Naive thymus-derived CD4-positive, alpha-beta T cell (primary cell): ENCODE measurements at regions not wholly inside any gene's neighbourhood (a gene's known extent, or its start where the extent isn't known, plus 50 kb on each side); places are given as distances from the start of the nearest gene placed in this dataset.

Experiments used
- ATAC-seq: fragments of 150-1000 bp; cut with Tn5 transposase; 2 replicates; pipeline ENCODE4 v1.10.0; 2021; ENCODE audit warnings: mild to moderate bottlenecking, moderate library complexity
- CTCF ChIA-PET: fragments of 350-600 bp; sonication (Branson Sonifier 250); formaldehyde crosslinking; loops from one replicate; lab custom pipeline; 2021; ENCODE audit warnings: antibody characterized with exemption; lab: Charles Lee
- POLR2A ChIA-PET: fragments of 350-600 bp; sonication (Branson Sonifier 250); formaldehyde crosslinking; loops from one replicate; lab custom pipeline; 2021; ENCODE audit warnings: antibody characterized with exemption, inconsistent platforms; lab: Charles Lee
- DNase-seq, 9 donors: peaks; one replicate each; pipeline versions ENCODE4 v3.0.0 to v3.0.0-alpha.2; 2020 to 2022; ENCODE audit warnings: mixed read lengths in 1 of 9
- H3K27ac ChIP-seq: one replicate; pipeline ENCODE4 v1.7.0; 2013; ENCODE audit warnings: mild to moderate bottlenecking, low read depth, low read length, moderate library complexity
- H3K27me3 ChIP-seq, 2 donors: one replicate each; pipeline ENCODE4 v1.7.0; 2013; ENCODE audit warnings: low read length in 2 of 2, mild to moderate bottlenecking in 2 of 2, moderate library complexity in 2 of 2; ENCODE audit not compliant: control insufficient read depth in 2 of 2, insufficient read depth in 2 of 2
- H3K36me3 ChIP-seq, 3 experiments: 1 replicate in 2 of 3; 2 replicates in 1 of 3; pipeline ENCODE4 v1.7.0; 2013; ENCODE audit warnings: low read length in 3 of 3, mild to moderate bottlenecking in 3 of 3, moderate library complexity in 1 of 3; ENCODE audit not compliant: insufficient read depth in 3 of 3, control insufficient read depth in 2 of 3
- H3K4me1 ChIP-seq, 2 donors: one replicate each; pipeline ENCODE4 v1.7.0; 2013; ENCODE audit warnings: low read length in 2 of 2, mild to moderate bottlenecking in 2 of 2, moderate library complexity in 1 of 2; ENCODE audit not compliant: control insufficient read depth in 2 of 2, insufficient read depth in 2 of 2
- H3K4me3 ChIP-seq: 2 replicates; pipeline ENCODE4 v1.7.0; 2013; ENCODE audit warnings: mild to moderate bottlenecking, low read length
- H3K9me3 ChIP-seq, 3 experiments: 1 replicate in 2 of 3; 2 replicates in 1 of 3; pipeline ENCODE4 v1.7.0; 2013; ENCODE audit warnings: low read length in 3 of 3; ENCODE audit not compliant: control insufficient read depth in 2 of 3
- H3K27ac Mint-ChIP-seq, 9 donors: one replicate each; pipeline ENCODE4 v1.8.0; 2020 to 2022; ENCODE audit warnings: mixed read lengths in 9 of 9, mild to moderate bottlenecking in 8 of 9, moderate library complexity in 5 of 9, inconsistent platforms in 2 of 9
- H3K27me3 Mint-ChIP-seq, 5 donors: one replicate each; pipeline ENCODE4 v1.8.0; 2021 to 2022; ENCODE audit warnings: mixed read lengths in 5 of 5, mild to moderate bottlenecking in 1 of 5
- H3K36me3 Mint-ChIP-seq, 5 donors: one replicate each; pipeline ENCODE4 v1.8.0; 2020 to 2022; ENCODE audit warnings: mixed read lengths in 5 of 5, mild to moderate bottlenecking in 3 of 5, inconsistent platforms in 1 of 5
- H3K4me1 Mint-ChIP-seq, 7 donors: one replicate each; pipeline ENCODE4 v1.8.0; 2020 to 2022; ENCODE audit warnings: mixed read lengths in 7 of 7, mild to moderate bottlenecking in 3 of 7, inconsistent platforms in 1 of 7
- H3K4me3 Mint-ChIP-seq, 10 donors: one replicate each; pipeline ENCODE4 v1.8.0; 2020 to 2022; ENCODE audit warnings: mild to moderate bottlenecking in 10 of 10, mixed read lengths in 10 of 10, moderate library complexity in 6 of 10, inconsistent platforms in 2 of 10
- H3K9me3 Mint-ChIP-seq, 11 donors: one replicate each; pipeline ENCODE4 v1.8.0; 2020 to 2022; ENCODE audit warnings: mixed read lengths in 11 of 11, mild to moderate bottlenecking in 4 of 11, inconsistent platforms in 1 of 11, moderate library complexity in 1 of 11
- intact Hi-C, 2 donors: fragments of 100-400 bp; cut with micrococcal nuclease; formaldehyde crosslinking; loops; one replicate each; pipeline ENCODE4 v1.15.1; 2023

DNA sequence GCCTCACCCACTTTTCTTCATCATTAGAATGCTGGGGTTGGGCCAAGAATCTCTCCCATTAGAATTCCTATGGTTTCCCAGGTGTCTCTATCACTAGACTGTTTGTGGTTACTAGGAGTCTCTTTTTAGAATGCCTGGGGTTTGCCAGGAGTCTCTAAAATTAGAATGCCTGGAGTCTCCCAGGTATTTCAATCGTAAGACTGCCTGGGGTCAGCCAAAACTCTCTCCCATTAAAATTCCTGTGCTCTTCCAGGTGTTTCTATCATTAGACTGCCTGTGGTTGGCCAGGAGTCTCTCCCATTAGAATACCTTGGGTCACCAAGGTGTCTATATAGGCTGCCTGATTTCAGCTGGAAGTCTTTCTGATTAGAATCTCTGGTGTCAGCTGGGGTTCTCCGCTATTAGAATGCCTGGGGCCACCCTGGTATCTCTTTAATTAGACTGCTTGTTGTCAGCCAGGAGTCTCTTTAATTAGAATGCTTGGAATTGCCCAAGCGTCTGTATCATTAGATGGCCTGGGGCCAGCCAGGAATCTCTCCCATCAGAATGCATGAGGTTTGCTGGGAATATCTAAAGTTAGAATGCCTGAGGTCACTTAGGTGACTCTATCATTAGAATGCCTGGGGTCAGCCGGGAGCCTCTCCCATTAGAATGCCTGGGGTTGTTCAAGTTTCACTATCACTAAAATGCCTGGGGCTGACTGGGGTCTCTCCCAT, 1479.2 kb downstream of the UQCRFS1 start:
- Histone ChIP-seq H3K27me3 (no peaks in the 10 kb centered on the region), H3K4me3 (no peak overlapping the region), H3K27ac (no peak overlapping the region), H3K36me3 (no peaks in the 10 kb centered on the region), H3K4me1 (no peaks in the 10 kb centered on the region), H3K9me3 (peaks cover 0 to 64% (median 0%) of the 10 kb centered on the region in 3 experiments)
- CTCF ChIA-PET, result no interaction called here
- H3K36me3 Mint-ChIP-seq, result peaks cover 4 to 63% (median 46%) of the 10 kb centered on the region in 5 donors
- intact Hi-C loops, result no loop called here
- peaks cover 5 to 93% (median 38%) of the 10 kb centered on the region in 11 donors for H3K9me3 Mint-ChIP-seq
- no peaks in the 10 kb centered on the region for H3K27me3 Mint-ChIP-seq
- H3K27ac Mint-ChIP-seq, result no peak overlapping the region
- POLR2A ChIA-PET, result no interaction called here
- no peak for DNase-seq
- ATAC-seq, result no peak
- no peak overlapping the region for H3K4me3 Mint-ChIP-seq
- no peaks in the 10 kb centered on the region for H3K4me1 Mint-ChIP-seq

DNA sequence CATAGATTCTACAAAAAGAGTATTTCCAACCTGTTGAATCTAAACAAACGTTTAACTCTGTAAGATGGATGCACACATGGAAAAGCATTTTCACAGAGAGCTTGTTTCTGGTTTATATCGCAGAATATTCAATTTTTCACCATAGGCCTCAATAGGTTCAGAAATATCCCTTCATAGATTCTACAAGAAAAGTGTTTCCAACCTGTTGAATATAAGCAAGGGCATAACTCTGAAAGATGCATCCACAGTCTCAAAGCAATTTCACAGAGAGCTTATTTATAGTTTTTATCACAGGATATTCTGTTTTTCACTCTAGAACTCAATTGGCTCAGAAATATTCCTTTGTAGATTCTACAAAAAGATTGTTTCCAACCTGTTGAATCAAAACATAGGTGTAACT, 1483.6 kb downstream of the UQCRFS1 start:
- H3K36me3 ChIP-seq, result no peaks in the 10 kb centered on the region
- ATAC-seq (no peak), DNase-seq (no peak)
- peaks cover 0 to 41% (median 0%) of the 10 kb centered on the region in 3 experiments for H3K9me3 ChIP-seq
- intact Hi-C loops, result no loop called here
- Mint-ChIP-seq H3K4me3 (no peak overlapping the region), H3K9me3 (peaks cover 0 to 92% (median 22%) of the 10 kb centered on the region in 11 donors), H3K27me3 (no peaks in the 10 kb centered on the region), H3K36me3 (peaks cover 0 to 32% (median 18%) of the 10 kb centered on the region in 5 donors), H3K27ac (no peak overlapping the region), H3K4me1 (no peaks in the 10 kb centered on the region)
- ChIA-PET POLR2A (no interaction called here), CTCF (no interaction called here)
- no peak overlapping the region for H3K4me3 ChIP-seq
- no peak overlapping the region for H3K27ac ChIP-seq
- no peaks in the 10 kb centered on the region for H3K27me3 ChIP-seq
- H3K4me1 ChIP-seq, result no peaks in the 10 kb centered on the region

DNA sequence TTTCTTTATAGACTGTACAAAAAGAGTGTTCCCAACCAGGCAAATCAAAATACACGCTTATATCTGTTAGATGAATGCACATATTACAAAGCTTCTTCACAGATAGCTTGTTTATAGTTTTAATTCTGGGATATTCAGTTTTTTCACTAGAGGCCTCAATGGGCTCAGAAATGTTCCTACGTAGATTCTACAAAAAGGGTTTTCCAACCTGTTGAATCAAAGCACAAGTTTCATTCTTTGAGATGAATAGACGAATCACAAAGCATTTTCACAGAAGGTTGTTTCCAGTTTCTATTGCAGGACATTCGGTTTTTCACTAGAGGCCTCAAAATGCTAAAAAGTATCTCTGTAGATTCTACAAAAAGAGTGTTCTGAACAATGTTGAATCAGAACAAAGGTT, 1490.3 kb downstream of the UQCRFS1 start:
- Mint-ChIP-seq H3K9me3 (peaks cover 4 to 98% (median 38%) of the 10 kb centered on the region in 11 donors), H3K27me3 (no peaks in the 10 kb centered on the region), H3K4me3 (no peak overlapping the region), H3K36me3 (peaks cover 0 to 14% (median 0%) of the 10 kb centered on the region in 5 donors), H3K27ac (no peak overlapping the region), H3K4me1 (no peaks in the 10 kb centered on the region)
- no peak overlapping the region for H3K27ac ChIP-seq
- no peak overlapping the region for H3K4me3 ChIP-seq
- DNase-seq (no peak), ATAC-seq (no peak)
- no peaks in the 10 kb centered on the region for H3K27me3 ChIP-seq
- ChIA-PET CTCF (no interaction called here), POLR2A (no interaction called here)
- peaks cover 0 to 42% (median 4%) of the 10 kb centered on the region in 3 experiments for H3K9me3 ChIP-seq
- intact Hi-C loops, result no loop called here
- H3K4me1 ChIP-seq, result no peaks in the 10 kb centered on the region
- H3K36me3 ChIP-seq, result no peaks in the 10 kb centered on the region

DNA sequence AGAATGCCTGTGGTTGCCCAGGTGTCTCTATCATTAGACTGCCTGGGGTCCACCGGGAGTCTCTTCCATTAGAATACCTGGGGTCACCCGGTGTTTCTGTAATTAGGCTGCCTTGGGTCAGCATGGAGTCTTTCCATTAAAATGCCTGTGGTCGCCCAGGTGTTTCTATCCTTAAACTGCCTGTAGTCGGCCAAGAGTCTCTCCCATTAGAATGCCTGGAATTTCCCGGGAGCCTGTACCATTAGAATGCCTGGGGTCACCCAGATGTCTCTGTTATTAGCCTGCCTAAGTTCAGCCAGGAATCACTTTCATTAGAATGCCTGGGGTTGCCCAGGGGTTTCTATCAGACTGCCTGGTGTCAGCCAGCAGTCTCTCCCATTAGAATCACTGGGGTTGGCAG, 1492.8 kb downstream of the UQCRFS1 start:
- no peaks in the 10 kb centered on the region for H3K36me3 ChIP-seq
- Mint-ChIP-seq H3K4me1 (no peaks in the 10 kb centered on the region), H3K9me3 (peaks cover 7 to 98% (median 37%) of the 10 kb centered on the region in 11 donors), H3K36me3 (peaks cover 0 to 8% (median 0%) of the 10 kb centered on the region in 5 donors), H3K27me3 (no peaks in the 10 kb centered on the region), H3K27ac (no peak overlapping the region), H3K4me3 (no peak overlapping the region)
- no peak for DNase-seq
- ATAC-seq, result no peak
- CTCF ChIA-PET, result no interaction called here
- POLR2A ChIA-PET, result no interaction called here
- H3K27me3 ChIP-seq, result no peaks in the 10 kb centered on the region
- no peak overlapping the region for H3K4me3 ChIP-seq
- no peaks in the 10 kb centered on the region for H3K4me1 ChIP-seq
- intact Hi-C loops, result no loop called here
- H3K27ac ChIP-seq, result no peak overlapping the region
- H3K9me3 ChIP-seq, result peaks cover 0 to 42% (median 4%) of the 10 kb centered on the region in 3 experiments

DNA sequence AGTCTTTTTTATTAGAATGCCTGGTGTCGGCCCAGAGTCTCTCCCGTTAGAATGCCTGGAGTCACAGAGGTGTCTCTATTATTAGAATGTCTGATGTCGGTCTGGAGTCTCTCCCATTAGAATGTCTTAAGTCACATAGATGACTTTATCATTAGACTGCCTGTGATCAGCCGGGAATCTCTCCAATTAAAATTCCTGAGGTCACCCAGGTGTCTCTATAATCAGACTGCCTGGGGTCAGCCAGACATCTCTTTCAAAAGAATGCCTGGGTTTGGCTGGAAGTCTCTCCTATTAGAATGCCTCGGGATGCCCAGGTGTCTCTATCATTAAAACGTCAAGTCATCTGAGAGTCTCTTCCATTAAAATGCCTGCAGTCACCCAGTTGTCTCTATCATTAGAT, 1493.9 kb downstream of the UQCRFS1 start:
- no peak overlapping the region for H3K4me3 Mint-ChIP-seq
- Histone ChIP-seq H3K4me1 (no peaks in the 10 kb centered on the region), H3K4me3 (no peak overlapping the region), H3K27ac (no peak overlapping the region), H3K36me3 (no peaks in the 10 kb centered on the region), H3K27me3 (no peaks in the 10 kb centered on the region), H3K9me3 (peaks cover 0 to 41% (median 4%) of the 10 kb centered on the region in 3 experiments)
- intact Hi-C loops, result no loop called here
- ChIA-PET CTCF (no interaction called here), POLR2A (no interaction called here)
- ATAC-seq (no peak), DNase-seq (no peak)
- H3K36me3 Mint-ChIP-seq, result peaks cover 0 to 8% (median 0%) of the 10 kb centered on the region in 5 donors
- H3K27me3 Mint-ChIP-seq, result no peaks in the 10 kb centered on the region
- no peaks in the 10 kb centered on the region for H3K4me1 Mint-ChIP-seq
- H3K27ac Mint-ChIP-seq, result no peak overlapping the region
- H3K9me3 Mint-ChIP-seq, result peaks cover 7 to 98% (median 36%) of the 10 kb centered on the region in 11 donors

DNA sequence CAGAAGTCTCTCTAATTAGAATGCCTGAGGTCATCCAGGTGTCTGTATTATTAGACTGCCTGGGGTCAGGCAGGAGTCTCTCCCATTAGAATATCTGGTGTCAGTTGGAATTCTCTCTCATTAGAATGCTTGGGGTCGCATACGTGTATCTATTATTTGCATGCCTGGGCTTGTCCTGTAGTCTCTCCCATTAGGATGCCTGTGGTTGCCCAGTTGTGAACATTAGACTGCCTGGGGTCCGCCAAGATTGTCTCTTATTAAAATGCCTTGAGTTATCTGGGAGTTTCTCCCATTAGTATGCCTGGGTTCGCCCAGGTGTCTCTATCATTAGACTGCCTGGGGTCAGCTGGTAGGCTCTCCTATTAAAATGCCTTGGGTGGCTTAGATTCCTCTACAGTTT, 1494.7 kb downstream of the UQCRFS1 start:
- DNase-seq, result no peak
- H3K4me1 ChIP-seq, result no peaks in the 10 kb centered on the region
- Mint-ChIP-seq H3K27ac (no peak overlapping the region), H3K4me1 (no peaks in the 10 kb centered on the region), H3K36me3 (peaks cover 0 to 8% (median 0%) of the 10 kb centered on the region in 5 donors), H3K4me3 (no peak overlapping the region), H3K27me3 (no peaks in the 10 kb centered on the region), H3K9me3 (peaks cover 1 to 98% (median 34%) of the 10 kb centered on the region in 11 donors)
- intact Hi-C loops, result no loop called here
- ATAC-seq, result no peak
- no peak overlapping the region for H3K4me3 ChIP-seq
- ChIA-PET CTCF (no interaction called here), POLR2A (no interaction called here)
- H3K27me3 ChIP-seq, result no peaks in the 10 kb centered on the region
- H3K27ac ChIP-seq, result no peak overlapping the region
- no peaks in the 10 kb centered on the region for H3K36me3 ChIP-seq
- peaks cover 0 to 34% (median 4%) of the 10 kb centered on the region in 3 experiments for H3K9me3 ChIP-seq

DNA sequence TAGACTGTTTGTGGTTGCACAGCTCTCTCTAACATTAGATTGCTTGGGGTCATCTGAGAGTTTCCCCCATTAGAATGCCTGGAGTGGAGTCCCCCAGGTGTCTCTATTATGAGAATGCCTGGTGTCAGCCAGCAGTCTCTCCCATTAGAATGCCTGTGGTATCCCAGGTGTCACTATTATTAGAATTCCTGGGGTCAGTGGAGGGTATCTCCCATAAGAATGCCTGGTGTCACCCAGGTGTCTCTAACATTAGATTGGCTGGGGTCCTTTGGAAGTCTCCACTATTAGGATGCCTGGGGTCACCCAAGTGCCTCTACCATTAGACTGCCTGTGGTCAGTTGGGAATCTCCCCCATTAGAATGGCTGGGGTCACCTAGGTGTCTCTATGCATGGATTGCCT, 1495.1 kb downstream of the UQCRFS1 start:
- no peak overlapping the region for H3K4me3 Mint-ChIP-seq
- DNase-seq (no peak), ATAC-seq (no peak)
- H3K36me3 Mint-ChIP-seq, result peaks cover 0 to 8% (median 0%) of the 10 kb centered on the region in 5 donors
- intact Hi-C loops, result no loop called here
- H3K27ac ChIP-seq, result no peak overlapping the region
- ChIA-PET POLR2A (no interaction called here), CTCF (no interaction called here)
- no peaks in the 10 kb centered on the region for H3K4me1 ChIP-seq
- peaks cover 0 to 34% (median 4%) of the 10 kb centered on the region in 3 experiments for H3K9me3 ChIP-seq
- no peak overlapping the region for H3K4me3 ChIP-seq
- H3K36me3 ChIP-seq, result no peaks in the 10 kb centered on the region
- no peak overlapping the region for H3K27ac Mint-ChIP-seq
- no peaks in the 10 kb centered on the region for H3K27me3 ChIP-seq
- no peaks in the 10 kb centered on the region for H3K27me3 Mint-ChIP-seq
- no peaks in the 10 kb centered on the region for H3K4me1 Mint-ChIP-seq
- H3K9me3 Mint-ChIP-seq, result peaks cover 0 to 98% (median 36%) of the 10 kb centered on the region in 11 donors
